Naive thymus-derived CD4-positive, alpha-beta T cell (primary cell): ENCODE measurements at regions not wholly inside any gene's neighbourhood (a gene's known extent, or its start where the extent isn't known, plus 50 kb on each side); places are given as distances from the start of the nearest gene placed in this dataset.

ENCODE experiments used
- ATAC-seq: fragments of 150-1000 bp; cut with Tn5 transposase; 2 replicates; pipeline ENCODE4 v1.10.0; 2021; ENCODE audit warnings: mild to moderate bottlenecking, moderate library complexity
- CTCF ChIA-PET: fragments of 350-600 bp; sonication (Branson Sonifier 250); formaldehyde crosslinking; loops from one replicate; lab custom pipeline; 2021; ENCODE audit warnings: antibody characterized with exemption; lab: Charles Lee
- POLR2A ChIA-PET: fragments of 350-600 bp; sonication (Branson Sonifier 250); formaldehyde crosslinking; loops from one replicate; lab custom pipeline; 2021; ENCODE audit warnings: antibody characterized with exemption, inconsistent platforms; lab: Charles Lee
- DNase-seq, 9 donors: peaks; one replicate each; pipeline versions ENCODE4 v3.0.0 to v3.0.0-alpha.2; 2020 to 2022; ENCODE audit warnings: mixed read lengths in 1 of 9
- H3K27ac ChIP-seq: one replicate; pipeline ENCODE4 v1.7.0; 2013; ENCODE audit warnings: mild to moderate bottlenecking, low read depth, low read length, moderate library complexity
- H3K27me3 ChIP-seq, 2 donors: one replicate each; pipeline ENCODE4 v1.7.0; 2013; ENCODE audit warnings: low read length in 2 of 2, mild to moderate bottlenecking in 2 of 2, moderate library complexity in 2 of 2; ENCODE audit not compliant: control insufficient read depth in 2 of 2, insufficient read depth in 2 of 2
- H3K36me3 ChIP-seq, 3 experiments: 1 replicate in 2 of 3; 2 replicates in 1 of 3; pipeline ENCODE4 v1.7.0; 2013; ENCODE audit warnings: low read length in 3 of 3, mild to moderate bottlenecking in 3 of 3, moderate library complexity in 1 of 3; ENCODE audit not compliant: insufficient read depth in 3 of 3, control insufficient read depth in 2 of 3
- H3K4me1 ChIP-seq, 2 donors: one replicate each; pipeline ENCODE4 v1.7.0; 2013; ENCODE audit warnings: low read length in 2 of 2, mild to moderate bottlenecking in 2 of 2, moderate library complexity in 1 of 2; ENCODE audit not compliant: control insufficient read depth in 2 of 2, insufficient read depth in 2 of 2
- H3K4me3 ChIP-seq: 2 replicates; pipeline ENCODE4 v1.7.0; 2013; ENCODE audit warnings: mild to moderate bottlenecking, low read length
- H3K9me3 ChIP-seq, 3 experiments: 1 replicate in 2 of 3; 2 replicates in 1 of 3; pipeline ENCODE4 v1.7.0; 2013; ENCODE audit warnings: low read length in 3 of 3; ENCODE audit not compliant: control insufficient read depth in 2 of 3
- H3K27ac Mint-ChIP-seq, 9 donors: one replicate each; pipeline ENCODE4 v1.8.0; 2020 to 2022; ENCODE audit warnings: mixed read lengths in 9 of 9, mild to moderate bottlenecking in 8 of 9, moderate library complexity in 5 of 9, inconsistent platforms in 2 of 9
- H3K27me3 Mint-ChIP-seq, 5 donors: one replicate each; pipeline ENCODE4 v1.8.0; 2021 to 2022; ENCODE audit warnings: mixed read lengths in 5 of 5, mild to moderate bottlenecking in 1 of 5
- H3K36me3 Mint-ChIP-seq, 5 donors: one replicate each; pipeline ENCODE4 v1.8.0; 2020 to 2022; ENCODE audit warnings: mixed read lengths in 5 of 5, mild to moderate bottlenecking in 3 of 5, inconsistent platforms in 1 of 5
- H3K4me1 Mint-ChIP-seq, 7 donors: one replicate each; pipeline ENCODE4 v1.8.0; 2020 to 2022; ENCODE audit warnings: mixed read lengths in 7 of 7, mild to moderate bottlenecking in 3 of 7, inconsistent platforms in 1 of 7
- H3K4me3 Mint-ChIP-seq, 10 donors: one replicate each; pipeline ENCODE4 v1.8.0; 2020 to 2022; ENCODE audit warnings: mild to moderate bottlenecking in 10 of 10, mixed read lengths in 10 of 10, moderate library complexity in 6 of 10, inconsistent platforms in 2 of 10
- H3K9me3 Mint-ChIP-seq, 11 donors: one replicate each; pipeline ENCODE4 v1.8.0; 2020 to 2022; ENCODE audit warnings: mixed read lengths in 11 of 11, mild to moderate bottlenecking in 4 of 11, inconsistent platforms in 1 of 11, moderate library complexity in 1 of 11
- intact Hi-C, 2 donors: fragments of 100-400 bp; cut with micrococcal nuclease; formaldehyde crosslinking; loops; one replicate each; pipeline ENCODE4 v1.15.1; 2023

DNA sequence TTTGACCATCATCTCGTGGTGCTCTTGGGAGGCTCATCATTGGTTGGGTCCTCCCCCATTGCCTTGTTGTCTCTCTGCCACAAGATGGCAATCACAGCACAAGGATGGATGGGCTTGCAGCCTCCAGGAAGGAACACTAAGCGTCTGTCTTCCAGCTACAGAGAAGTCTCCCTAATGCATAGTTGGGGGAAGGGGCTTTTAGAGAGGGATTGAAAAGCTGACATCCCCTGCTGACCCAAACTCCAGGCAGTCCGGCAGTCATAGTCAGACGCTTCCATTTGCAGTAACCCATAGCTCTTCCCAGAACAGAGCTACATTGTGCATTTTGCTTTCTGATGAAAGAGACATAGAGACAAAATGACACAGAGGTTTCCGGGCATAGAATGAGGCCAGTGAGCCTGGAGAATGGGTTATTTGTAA is 111.4 kb downstream of the UTP18 start:
- H3K4me3 ChIP-seq, result no peak overlapping the region
- no peak overlapping the region for H3K27ac ChIP-seq
- DNase-seq (peak; percentile 14 to 72 (median 58)), ATAC-seq (peak; percentile 78)
- H3K4me3 Mint-ChIP-seq, result peak overlapping the region in 5 of 10 donors; percentile 14 to 61 (median 43)
- H3K27me3 Mint-ChIP-seq, result peaks cover 0 to 3% (median 0%) of the 10 kb centered on the region in 5 donors
- H3K27me3 ChIP-seq, result no peaks in the 10 kb centered on the region
- H3K4me1 ChIP-seq, result peaks cover 0 to 11% of the 10 kb centered on the region in 2 donors
- no peaks in the 10 kb centered on the region for H3K9me3 ChIP-seq
- ChIA-PET CTCF (interaction anchor here (0.6 to 4.2 kb wide), 26 partner anchors 9 to 734 kb away, joined by 3 to 48 read pairs (median 4); no protein-coding TSS in a partner anchor), POLR2A (interaction anchor here (0.6 to 0.9 kb wide), 2 partner anchors 56 to 164 kb away, joined by 3 to 5 read pairs; no protein-coding TSS in a partner anchor)
- no peaks in the 10 kb centered on the region for H3K36me3 ChIP-seq
- peaks cover 0 to 6% (median 0%) of the 10 kb centered on the region in 5 donors for H3K36me3 Mint-ChIP-seq
- peak overlapping the region in 6 of 9 donors; percentile 5 to 82 (median 47) for H3K27ac Mint-ChIP-seq
- H3K9me3 Mint-ChIP-seq, result peaks cover 0 to 9% (median 0%) of the 10 kb centered on the region in 11 donors
- intact Hi-C loops, result loop anchor here (1.0 to 10.0 kb wide), 6 partner anchors 57 to 363 kb away; no protein-coding TSS in a partner anchor
- H3K4me1 Mint-ChIP-seq, result peaks cover 4 to 26% (median 21%) of the 10 kb centered on the region in 7 donors

DNA sequence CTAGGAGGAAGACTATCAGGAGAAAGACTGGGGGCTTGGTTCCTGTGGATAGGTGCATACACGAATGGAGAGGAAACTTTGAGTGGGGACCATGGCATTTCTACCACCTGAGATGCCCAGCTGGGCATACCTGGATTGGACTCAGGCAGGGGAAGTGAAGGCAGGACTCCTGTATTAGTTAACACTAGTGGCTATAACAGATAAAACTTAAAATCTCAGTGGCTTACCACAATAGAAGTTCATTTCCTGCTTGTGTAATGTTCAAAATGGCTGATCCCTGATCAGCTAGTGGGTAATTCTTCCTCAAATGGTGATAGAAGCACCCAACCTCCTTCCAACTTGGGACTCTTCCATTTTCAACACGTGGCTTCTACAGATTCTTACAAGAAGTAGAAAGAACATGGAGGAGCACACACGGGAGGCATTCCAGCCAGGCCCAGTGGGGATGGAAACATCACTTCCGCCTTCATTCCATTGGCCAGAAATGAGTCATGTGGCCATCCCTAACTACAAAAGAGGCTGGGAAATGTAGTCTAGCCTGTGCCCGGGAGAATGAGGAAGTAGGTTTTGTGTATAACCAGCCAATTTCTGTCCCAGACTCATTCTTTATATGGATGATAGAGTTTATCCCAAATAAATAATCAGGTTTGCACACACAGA is 112.1 kb downstream of the UTP18 start:
- ChIA-PET CTCF (interaction anchor here (0.6 to 4.2 kb wide), 23 partner anchors 8 to 734 kb away, joined by 3 to 48 read pairs (median 4); no protein-coding TSS in a partner anchor), POLR2A (interaction anchor here (0.9 kb wide), 1 partner anchor 163 kb away, joined by 5 read pairs; no protein-coding TSS in a partner anchor)
- no peak for DNase-seq
- peak overlapping the region in 2 of 10 donors; percentile 27 to 45 for H3K4me3 Mint-ChIP-seq
- H3K4me1 Mint-ChIP-seq, result peaks cover 4 to 26% (median 16%) of the 10 kb centered on the region in 7 donors
- Histone ChIP-seq H3K4me3 (no peak overlapping the region), H3K27ac (no peak overlapping the region), H3K4me1 (peaks cover 0 to 11% of the 10 kb centered on the region in 2 donors), H3K27me3 (no peaks in the 10 kb centered on the region), H3K9me3 (no peaks in the 10 kb centered on the region), H3K36me3 (no peaks in the 10 kb centered on the region)
- ATAC-seq, result peak; percentile 61
- H3K36me3 Mint-ChIP-seq, result peaks cover 0 to 6% (median 0%) of the 10 kb centered on the region in 5 donors
- H3K27me3 Mint-ChIP-seq, result peaks cover 0 to 3% (median 0%) of the 10 kb centered on the region in 5 donors
- peaks cover 0 to 9% (median 0%) of the 10 kb centered on the region in 11 donors for H3K9me3 Mint-ChIP-seq
- H3K27ac Mint-ChIP-seq, result peak overlapping the region in 6 of 9 donors; percentile 5 to 82 (median 36)
- intact Hi-C loops, result loop anchor here in 1 of 2 donors (2.0 to 10.0 kb wide), 2 partner anchors 56 to 362 kb away; no protein-coding TSS in a partner anchor

- CTCF ChIA-PET, result interaction anchor here (0.6 to 1.4 kb wide), 3 partner anchors 11 to 277 kb away, joined by 3 to 4 read pairs (median 3); no protein-coding TSS in a partner anchor
Observed at GRCh38 chr17:51373489-51374152, 113.3 kb downstream of the UTP18 start.

GRCh38 chr17:51374209-51374608 is 113.9 kb downstream of the UTP18 start:
- peaks cover 0 to 9% (median 0%) of the 10 kb centered on the region in 11 donors for H3K9me3 Mint-ChIP-seq
- no peak overlapping the region for H3K4me3 Mint-ChIP-seq
- H3K4me3 ChIP-seq, result no peak overlapping the region
- H3K36me3 Mint-ChIP-seq, result peaks cover 0 to 6% (median 0%) of the 10 kb centered on the region in 5 donors
- ATAC-seq, result peak; percentile 42
- ChIA-PET CTCF (interaction anchor here (1.4 kb wide), 1 partner anchor 161 kb away, joined by 4 read pairs; no protein-coding TSS in a partner anchor), POLR2A (no interaction called here)
- no peaks in the 10 kb centered on the region for H3K27me3 Mint-ChIP-seq
- H3K9me3 ChIP-seq, result no peaks in the 10 kb centered on the region
- no peaks in the 10 kb centered on the region for H3K36me3 ChIP-seq
- H3K27me3 ChIP-seq, result no peaks in the 10 kb centered on the region
- H3K4me1 Mint-ChIP-seq, result peaks cover 4 to 26% (median 16%) of the 10 kb centered on the region in 7 donors
- no peak overlapping the region for H3K27ac ChIP-seq
- intact Hi-C loops, result loop anchor here in 1 of 2 donors (10.0 kb wide), 1 partner anchor 361 kb away; no protein-coding TSS in a partner anchor
- peaks cover 0 to 11% of the 10 kb centered on the region in 2 donors for H3K4me1 ChIP-seq
- no peak for DNase-seq
- H3K27ac Mint-ChIP-seq, result peak overlapping the region in 2 of 9 donors; percentile 15 to 33

More at GRCh38 chr17:51373489-51374152, 113.3 kb downstream of the UTP18 start:
- ATAC-seq (no peak), DNase-seq (no peak)
- no peaks in the 10 kb centered on the region for H3K27me3 ChIP-seq
- intact Hi-C loops, result loop anchor here in 1 of 2 donors (2.0 to 10.0 kb wide), 2 partner anchors 55 to 361 kb away; no protein-coding TSS in a partner anchor
- Mint-ChIP-seq H3K9me3 (peaks cover 0 to 9% (median 0%) of the 10 kb centered on the region in 11 donors), H3K27me3 (no peaks in the 10 kb centered on the region), H3K4me1 (peaks cover 4 to 26% (median 16%) of the 10 kb centered on the region in 7 donors), H3K27ac (peak overlapping the region in 2 of 9 donors; percentile 6 to 25), H3K36me3 (peaks cover 0 to 6% (median 0%) of the 10 kb centered on the region in 5 donors), H3K4me3 (no peak overlapping the region)
- H3K27ac ChIP-seq, result no peak overlapping the region
- no peaks in the 10 kb centered on the region for H3K36me3 ChIP-seq
- POLR2A ChIA-PET, result no interaction called here
- peaks cover 0 to 11% of the 10 kb centered on the region in 2 donors for H3K4me1 ChIP-seq
- H3K9me3 ChIP-seq, result no peaks in the 10 kb centered on the region
- no peak overlapping the region for H3K4me3 ChIP-seq

DNA sequence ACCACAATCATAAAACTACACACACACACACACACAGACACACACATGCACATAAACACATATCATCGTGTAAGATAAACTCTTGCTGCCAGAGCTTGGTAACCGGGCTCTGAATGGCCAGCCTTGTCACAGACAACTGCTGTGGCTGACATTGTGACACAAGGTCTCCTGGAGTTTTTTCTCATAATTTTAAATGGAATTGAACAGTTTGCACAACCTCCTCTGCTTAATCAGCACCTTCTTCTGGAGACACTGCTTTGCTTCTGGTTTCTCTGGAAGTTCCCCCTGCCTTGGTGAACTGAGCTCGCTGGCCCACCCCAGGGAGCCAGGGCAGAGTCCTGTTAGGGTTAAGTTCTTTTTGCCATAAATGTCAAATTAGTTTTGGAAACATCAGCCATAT is 115.4 kb downstream of the UTP18 start:
- H3K4me1 Mint-ChIP-seq, result peaks cover 4 to 26% (median 16%) of the 10 kb centered on the region in 7 donors
- H3K27ac Mint-ChIP-seq, result no peak overlapping the region
- Histone ChIP-seq H3K4me3 (no peak overlapping the region), H3K27ac (no peak overlapping the region), H3K9me3 (no peaks in the 10 kb centered on the region), H3K27me3 (no peaks in the 10 kb centered on the region), H3K4me1 (peaks cover 0 to 11% of the 10 kb centered on the region in 2 donors), H3K36me3 (no peaks in the 10 kb centered on the region)
- H3K4me3 Mint-ChIP-seq, result no peak overlapping the region
- intact Hi-C loops, result loop anchor here in 1 of 2 donors (10.0 kb wide), 1 partner anchor 359 kb away; no protein-coding TSS in a partner anchor
- ATAC-seq (no peak), DNase-seq (no peak)
- ChIA-PET POLR2A (no interaction called here), CTCF (no interaction called here)
- H3K36me3 Mint-ChIP-seq, result peaks cover 0 to 6% (median 0%) of the 10 kb centered on the region in 5 donors
- H3K27me3 Mint-ChIP-seq, result no peaks in the 10 kb centered on the region
- peaks cover 0 to 9% (median 0%) of the 10 kb centered on the region in 11 donors for H3K9me3 Mint-ChIP-seq

GRCh38 chr17:51376739-51377138 is 116.4 kb downstream of the UTP18 start:
- H3K27ac ChIP-seq, result no peak overlapping the region
- H3K27ac Mint-ChIP-seq, result peak overlapping the region in 1 of 9 donors; percentile 31
- DNase-seq, result no peak
- peaks cover 4 to 22% (median 12%) of the 10 kb centered on the region in 7 donors for H3K4me1 Mint-ChIP-seq
- peaks cover 0 to 9% (median 0%) of the 10 kb centered on the region in 11 donors for H3K9me3 Mint-ChIP-seq
- ChIA-PET POLR2A (no interaction called here), CTCF (interaction anchor here (0.7 to 1.3 kb wide), 2 partner anchors 159 to 164 kb away, joined by 3 to 4 read pairs; no protein-coding TSS in a partner anchor)
- H3K4me3 ChIP-seq, result no peak overlapping the region
- H3K27me3 ChIP-seq, result no peaks in the 10 kb centered on the region
- peaks cover 0 to 6% (median 0%) of the 10 kb centered on the region in 5 donors for H3K27me3 Mint-ChIP-seq
- H3K4me1 ChIP-seq, result peaks cover 0 to 9% of the 10 kb centered on the region in 2 donors
- ATAC-seq, result no peak
- peaks cover 0 to 6% (median 0%) of the 10 kb centered on the region in 5 donors for H3K36me3 Mint-ChIP-seq
- H3K9me3 ChIP-seq, result no peaks in the 10 kb centered on the region
- H3K36me3 ChIP-seq, result no peaks in the 10 kb centered on the region
- intact Hi-C loops, result loop anchor here in 1 of 2 donors (10.0 kb wide), 1 partner anchor 358 kb away; no protein-coding TSS in a partner anchor
- no peak overlapping the region for H3K4me3 Mint-ChIP-seq
